Omental fat pad (tissue), 3 donors: ENCODE measurements at regions not wholly inside any gene's neighbourhood (a gene's known extent, or its start where the extent isn't known, plus 50 kb on each side); places are given as distances from the start of the nearest gene placed in this dataset.

Source experiments
- ATAC-seq: fragments of 150-250 bp; one replicate; pipeline ENCODE4 v1.9.1; 2016; ENCODE audit warnings: mild to moderate bottlenecking, moderate library complexity; ENCODE audit not compliant: low FRiP score
- DNase-seq: peaks from one replicate; pipeline ENCODE4 v3.0.0-alpha.2; 2019; ENCODE audit warnings: low spot score
- TF ChIP-seq, protein P1 (sequence below), 3 donors: fragments of 450-650 bp; IDR thresholded peaks; one replicate each; pipeline ENCODE4 v1.5.1; 2016 to 2017; ENCODE audit warnings: antibody characterized with exemption in 3 of 3, mild to moderate bottlenecking in 3 of 3, moderate library complexity in 2 of 3

DNA sequence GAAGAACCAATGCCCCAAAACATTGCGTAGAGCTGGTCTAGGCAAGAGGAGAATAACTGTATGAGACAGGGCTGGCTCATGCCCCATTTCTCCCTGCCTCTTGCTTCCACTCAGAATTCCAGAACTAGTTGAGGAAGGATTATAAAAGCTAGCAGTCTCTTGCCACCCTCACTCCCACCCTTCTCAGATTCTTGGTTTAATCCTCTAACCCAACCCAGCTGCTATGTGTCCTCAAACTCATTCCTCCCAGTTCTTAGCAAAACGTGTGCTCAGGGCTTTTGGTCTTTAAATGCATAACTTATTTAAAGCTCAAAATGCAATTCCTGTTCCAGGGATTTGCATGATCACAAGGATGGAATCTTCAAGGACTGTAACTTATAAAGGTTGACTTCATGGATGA lies 466.3 kb downstream of the COG6 start:
- ATAC-seq (no peak), DNase-seq (no peak)
- TF ChIP-seq, protein P1, sequence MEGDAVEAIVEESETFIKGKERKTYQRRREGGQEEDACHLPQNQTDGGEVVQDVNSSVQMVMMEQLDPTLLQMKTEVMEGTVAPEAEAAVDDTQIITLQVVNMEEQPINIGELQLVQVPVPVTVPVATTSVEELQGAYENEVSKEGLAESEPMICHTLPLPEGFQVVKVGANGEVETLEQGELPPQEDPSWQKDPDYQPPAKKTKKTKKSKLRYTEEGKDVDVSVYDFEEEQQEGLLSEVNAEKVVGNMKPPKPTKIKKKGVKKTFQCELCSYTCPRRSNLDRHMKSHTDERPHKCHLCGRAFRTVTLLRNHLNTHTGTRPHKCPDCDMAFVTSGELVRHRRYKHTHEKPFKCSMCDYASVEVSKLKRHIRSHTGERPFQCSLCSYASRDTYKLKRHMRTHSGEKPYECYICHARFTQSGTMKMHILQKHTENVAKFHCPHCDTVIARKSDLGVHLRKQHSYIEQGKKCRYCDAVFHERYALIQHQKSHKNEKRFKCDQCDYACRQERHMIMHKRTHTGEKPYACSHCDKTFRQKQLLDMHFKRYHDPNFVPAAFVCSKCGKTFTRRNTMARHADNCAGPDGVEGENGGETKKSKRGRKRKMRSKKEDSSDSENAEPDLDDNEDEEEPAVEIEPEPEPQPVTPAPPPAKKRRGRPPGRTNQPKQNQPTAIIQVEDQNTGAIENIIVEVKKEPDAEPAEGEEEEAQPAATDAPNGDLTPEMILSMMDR (IDR thresholded peaks at IDR 0.05) = no peak

DNA sequence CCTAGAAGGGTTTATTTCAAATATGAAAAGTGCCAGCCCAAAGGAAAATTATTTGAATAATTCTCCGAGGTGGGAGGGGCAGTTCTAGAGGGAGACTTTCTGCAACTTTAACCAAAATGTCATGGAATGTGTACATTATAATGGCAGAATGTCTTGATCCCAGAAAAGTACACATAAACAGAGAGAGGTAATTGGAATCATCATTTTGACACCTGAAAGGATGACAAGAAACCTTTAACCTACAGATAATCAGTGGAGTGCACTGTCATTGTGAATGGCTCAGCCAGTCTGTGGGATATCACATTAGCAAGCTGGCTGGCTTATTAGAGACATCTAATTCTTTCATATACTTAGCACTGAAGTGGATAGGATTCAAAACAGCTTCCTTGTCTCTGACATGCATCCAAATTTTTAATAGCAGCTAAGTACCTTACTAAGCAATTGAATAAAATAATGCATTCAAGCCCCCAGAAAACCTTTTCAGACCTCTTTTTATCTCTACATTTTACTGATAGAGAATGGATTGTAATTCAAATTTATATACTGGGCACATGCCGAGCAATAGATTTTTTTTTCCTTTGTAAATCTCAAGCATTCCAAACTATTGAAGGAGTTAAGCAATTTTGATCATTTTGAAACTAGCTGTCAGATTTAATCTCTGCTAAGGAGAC lies 468.6 kb downstream of the COG6 start:
- ATAC-seq = no peak
- TF ChIP-seq, protein P1 (IDR thresholded peaks at IDR 0.05) = no peak
- DNase-seq = no peak

DNA sequence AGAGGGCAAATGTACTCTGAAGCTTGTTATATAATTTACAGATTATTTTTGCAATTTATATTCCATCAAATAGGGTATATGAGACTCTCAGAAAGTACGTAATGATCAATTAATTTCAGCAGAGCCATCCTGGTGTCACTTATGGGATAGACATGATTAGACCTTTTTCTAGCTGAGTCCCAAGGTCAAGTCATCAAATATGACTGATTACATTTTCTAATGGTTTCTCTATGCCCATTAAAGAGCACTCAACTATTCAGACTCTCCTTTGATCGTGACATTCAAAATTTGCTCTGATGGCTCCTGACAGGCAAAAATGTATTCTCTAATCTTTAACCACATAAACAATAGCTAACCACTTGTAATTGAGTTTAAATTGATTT lies 469.2 kb downstream of the COG6 start:
- ATAC-seq = no peak
- TF ChIP-seq, protein P1 (IDR thresholded peaks at IDR 0.05) = no peak

DNA sequence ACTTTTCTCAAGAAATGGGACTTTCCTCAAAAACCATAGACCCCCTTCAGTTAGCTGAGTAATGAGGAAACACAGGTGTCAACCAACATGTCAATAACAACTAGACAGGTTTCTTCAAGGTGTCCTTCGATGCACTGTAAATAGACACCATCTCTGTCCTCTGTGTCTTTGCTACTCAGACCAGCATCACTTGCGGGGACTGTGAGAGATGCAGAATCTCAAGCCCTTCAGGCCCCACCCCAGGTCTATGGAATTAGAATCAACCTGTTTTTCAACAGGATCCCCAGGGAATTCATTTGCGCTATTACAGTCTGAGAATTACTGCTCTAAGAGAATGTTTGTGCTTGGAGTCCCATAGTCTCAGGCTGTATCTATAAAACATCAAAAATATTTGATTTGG lies 469.9 kb downstream of the COG6 start:
- no peak for DNase-seq
- ATAC-seq = no peak
- TF ChIP-seq, protein P1 (IDR thresholded peaks at IDR 0.05) = no peak

More for the DNA sequence above, 469.2 kb downstream of the COG6 start:
- no peak for DNase-seq

DNA sequence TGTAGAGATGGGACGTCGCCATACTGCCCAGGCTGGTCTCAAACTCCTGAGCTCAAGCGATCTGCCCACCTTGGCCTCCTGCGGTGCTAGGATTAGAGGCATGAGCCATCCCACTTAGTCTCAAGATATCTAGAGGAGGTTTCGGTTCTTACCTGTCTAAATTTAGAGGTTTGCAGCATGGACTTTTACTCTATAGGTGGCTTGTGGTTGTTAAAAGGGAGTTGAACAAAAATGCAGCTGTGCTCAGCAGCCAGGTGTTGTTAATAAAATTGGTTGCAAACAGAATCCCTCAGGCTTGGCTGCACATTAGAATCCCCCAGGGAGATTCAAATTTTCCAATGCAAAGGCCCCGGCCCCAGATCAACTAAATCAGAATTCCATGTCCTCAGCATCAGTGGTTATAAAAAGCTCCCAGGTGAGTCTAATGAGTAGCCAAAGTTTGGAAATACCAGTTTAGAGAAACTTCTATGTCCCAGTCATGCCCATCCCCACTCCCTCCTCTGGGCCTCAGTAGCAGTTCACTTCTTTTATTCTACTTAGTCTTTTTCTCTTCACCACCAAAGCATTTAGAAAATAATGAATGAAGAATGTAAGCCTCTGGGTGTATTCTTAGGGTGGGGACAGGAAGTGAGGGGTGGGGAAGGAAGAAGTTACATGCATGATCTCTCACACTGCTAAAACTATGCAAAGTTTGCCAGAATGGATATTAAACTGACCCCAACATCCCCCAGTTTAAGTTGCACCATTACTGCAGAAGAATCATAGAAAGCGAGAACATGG lies 471.0 kb downstream of the COG6 start:
- DNase-seq (no peak), ATAC-seq (no peak)
- TF ChIP-seq, protein P1 (IDR thresholded peaks at IDR 0.05) = no peak

DNA sequence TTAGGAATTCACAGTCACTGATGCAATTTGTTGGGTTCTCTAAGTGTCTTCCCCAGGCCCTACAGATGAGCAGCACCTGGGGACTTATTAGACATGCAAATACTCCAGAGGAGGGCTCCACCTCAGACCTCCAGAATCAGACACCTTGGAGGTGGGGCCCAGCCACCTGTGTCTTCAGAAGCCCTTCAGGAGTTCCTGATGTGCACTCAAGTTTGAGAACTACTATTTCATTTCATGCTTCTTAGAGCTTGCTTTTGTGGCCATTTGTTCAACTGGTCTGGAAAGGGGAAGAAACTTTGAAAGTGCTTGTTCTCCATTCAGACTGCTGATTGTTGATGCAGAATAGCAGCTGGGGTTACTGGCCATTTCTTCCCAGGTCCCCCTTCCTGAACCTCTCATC lies 472.0 kb downstream of the COG6 start:
- TF ChIP-seq, protein P1 (IDR thresholded peaks at IDR 0.05) = no peak
- no peak for ATAC-seq
- DNase-seq = no peak

DNA sequence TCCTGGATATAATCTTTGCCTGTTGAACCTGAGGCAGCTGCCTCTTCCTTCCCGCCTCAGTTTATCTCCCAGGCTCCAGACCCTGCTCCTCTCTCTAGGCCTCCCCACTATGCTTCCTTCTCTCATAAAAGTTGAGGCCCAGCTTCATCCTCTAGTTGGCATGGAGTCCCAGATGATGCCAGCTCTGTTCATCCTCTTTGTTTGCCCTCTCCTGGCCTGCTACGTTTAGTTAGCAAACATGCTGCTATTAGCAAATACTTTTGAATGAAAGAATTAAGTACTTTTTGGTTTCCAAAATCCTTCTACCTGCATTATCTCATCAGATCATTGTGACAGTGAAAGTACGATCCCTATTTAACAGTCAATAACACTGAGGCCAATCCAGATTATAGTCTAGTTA lies 472.5 kb downstream of the COG6 start:
- ATAC-seq = no peak
- no peak for DNase-seq
- TF ChIP-seq, protein P1 (IDR thresholded peaks at IDR 0.05) = no peak
